ENCODE measurements at regions not wholly inside any gene's neighbourhood (a gene's known extent, or its start where the extent isn't known, plus 50 kb on each side); places are given as distances from the start of the nearest gene placed in this dataset.
"Not testable (repeated sequence)": the region's sequence is repeated elsewhere in the genome, so short reads cannot be mapped to it uniquely, and the experiment has no call there.

DNA sequence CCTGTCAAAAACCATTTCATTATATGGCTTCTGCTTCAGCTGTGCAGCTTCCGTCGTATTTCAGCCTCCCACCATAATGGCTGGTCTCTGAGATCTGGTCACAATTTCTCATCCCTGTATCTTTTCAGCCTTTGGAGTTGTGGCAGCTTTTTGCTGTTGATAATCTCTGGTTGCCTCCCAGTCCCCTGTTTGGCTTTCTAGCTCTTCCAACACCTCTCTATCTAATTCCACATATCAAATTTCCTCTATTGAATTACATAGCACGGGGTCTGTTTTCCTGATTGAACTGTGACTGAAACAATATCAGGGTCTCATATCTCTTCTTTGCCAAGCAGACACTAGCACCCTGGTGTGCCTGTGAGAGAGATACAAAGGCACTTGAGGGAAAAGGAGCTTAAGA is 222.1 kb upstream of the OBI1 start:
- no peak for DNase-seq (ENCODE audit: low read depth in 3 of 3, low spot score in 2 of 3)

DNA sequence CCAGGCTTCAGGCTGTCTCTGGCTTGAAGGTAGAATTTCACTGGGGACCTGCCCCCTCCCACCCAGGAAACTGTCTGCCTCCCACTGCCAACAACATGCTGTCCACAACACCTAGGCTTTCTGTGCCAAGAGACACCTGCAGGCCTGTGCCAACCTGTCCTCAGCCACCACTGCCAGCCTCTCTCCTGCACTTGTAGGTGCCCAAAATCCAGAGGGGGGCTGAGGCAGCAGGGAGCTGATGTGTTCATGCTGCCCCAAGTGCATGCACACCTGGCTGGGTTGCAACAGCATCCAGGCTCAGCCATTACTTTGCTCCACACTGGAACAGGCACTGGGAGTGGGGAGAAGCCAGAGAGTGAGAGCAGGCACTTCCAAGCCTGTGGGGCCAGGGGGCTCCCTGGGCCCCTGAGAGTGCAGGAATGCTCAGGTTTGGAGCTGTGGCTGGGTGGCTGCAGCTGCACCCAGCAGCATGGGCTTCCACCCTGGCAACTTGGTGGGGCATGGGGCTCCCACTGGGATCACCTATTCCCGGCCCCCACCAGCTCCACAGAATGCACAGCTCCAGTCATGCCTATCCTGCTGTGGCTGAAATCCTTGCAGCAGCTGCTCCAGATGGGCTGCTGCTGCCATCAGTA is 218.1 kb upstream of the OBI1 start:
- DNase-seq (ENCODE audit: low read depth in 3 of 3, low spot score in 2 of 3): no peak

DNA sequence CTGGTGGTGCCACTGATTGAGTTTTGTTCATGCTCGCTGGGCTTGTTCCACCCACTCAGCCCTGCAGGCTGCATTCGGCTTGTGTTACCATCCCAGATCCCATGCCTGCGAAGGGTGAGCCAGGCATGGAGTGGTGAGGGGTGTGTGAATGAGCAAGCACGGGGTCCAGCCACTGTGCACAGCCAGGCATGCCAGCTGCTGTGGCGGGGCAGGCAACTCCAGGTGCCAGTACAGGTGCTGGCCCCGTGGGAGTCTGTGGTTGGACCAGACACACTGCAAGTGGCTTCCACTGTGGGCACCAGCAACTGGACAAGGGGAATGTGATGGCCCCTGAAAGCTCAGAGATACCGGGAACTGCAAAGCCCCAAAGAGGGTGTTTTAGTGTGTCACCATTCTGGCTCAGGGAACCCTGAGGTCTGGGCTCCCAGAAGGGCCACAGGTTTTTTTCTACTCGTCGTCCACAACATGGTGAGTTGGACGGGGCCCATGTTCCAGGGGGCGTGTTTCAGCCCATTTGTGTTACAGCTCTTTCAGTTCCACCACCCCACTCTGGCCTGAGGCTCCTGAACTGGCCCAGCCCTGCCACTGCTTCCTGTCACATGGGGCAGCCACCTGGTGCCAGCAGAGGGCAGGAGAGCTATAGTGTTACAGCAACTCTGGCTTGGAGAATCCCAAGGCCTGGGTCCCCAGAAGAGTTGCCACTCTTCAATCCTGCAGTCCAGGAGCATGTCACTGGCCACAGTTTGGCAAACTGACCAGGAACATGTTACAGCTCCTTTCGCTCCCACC is 217.0 kb upstream of the OBI1 start:
- DNase-seq (ENCODE audit: low read depth in 3 of 3, low spot score in 2 of 3): no peak

DNA sequence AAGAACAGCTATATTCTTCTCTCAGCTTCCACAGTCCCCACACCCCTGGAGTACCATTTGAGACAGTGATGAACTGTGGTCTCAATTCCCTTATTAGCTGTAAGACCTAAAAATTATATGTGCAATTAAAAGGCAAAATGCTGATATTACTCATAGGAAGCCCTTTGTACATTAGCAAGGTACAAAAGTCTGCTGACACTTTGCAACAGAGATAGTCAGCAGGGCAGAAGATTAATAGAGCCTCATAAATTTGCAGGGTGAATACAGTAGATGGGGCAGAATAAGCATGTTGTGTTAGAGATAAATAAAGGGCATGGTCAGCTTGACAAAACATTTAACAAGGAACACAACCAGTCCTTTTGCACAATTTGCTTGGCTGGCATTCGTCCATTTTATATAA is 210.0 kb upstream of the OBI1 start:
- no peak for DNase-seq (ENCODE audit: low read depth in 3 of 3, low spot score in 2 of 3)

DNA sequence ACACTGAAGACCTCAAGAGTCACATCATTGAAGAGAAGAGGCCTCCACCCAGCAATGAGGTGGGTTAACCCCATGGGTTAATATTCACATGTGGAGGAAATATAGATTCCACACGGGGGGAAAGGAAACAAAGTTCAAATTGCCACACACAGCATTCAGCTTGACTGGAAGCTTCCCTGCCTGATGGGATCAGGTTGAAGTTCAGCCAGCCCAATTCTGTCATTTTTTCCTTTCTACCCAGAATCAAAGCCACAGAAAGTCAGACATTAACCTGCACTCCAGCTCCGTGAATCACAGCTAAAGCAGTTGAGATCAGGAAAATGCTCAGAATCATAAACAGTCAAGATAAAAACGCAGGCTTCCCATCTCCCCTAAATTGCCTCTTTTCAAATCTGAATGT is 208.7 kb upstream of the OBI1 start:
- DNase-seq (ENCODE audit: low read depth in 3 of 3, low spot score in 2 of 3): no peak

DNA sequence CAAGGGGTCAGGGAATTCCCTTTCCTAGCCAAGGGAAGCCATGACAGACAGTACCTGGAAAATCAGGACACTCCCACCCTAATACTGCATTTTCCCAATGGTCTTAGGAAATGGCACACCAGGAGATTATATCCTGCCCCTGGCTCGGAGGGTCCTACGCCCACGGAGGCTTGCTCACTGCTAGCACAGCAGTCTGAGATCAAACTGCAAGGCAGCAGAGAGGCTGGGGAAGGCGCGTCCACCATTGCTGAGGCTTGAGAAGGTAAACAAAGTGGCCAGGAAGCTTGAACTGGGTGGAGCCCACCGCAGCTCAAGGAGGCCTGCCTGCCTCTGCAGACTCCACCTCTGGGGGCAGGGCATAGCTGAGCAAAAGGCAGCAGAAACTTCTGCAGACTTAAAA is 207.1 kb upstream of the OBI1 start:
- DNase-seq (ENCODE audit: low read depth in 3 of 3, low spot score in 2 of 3): not testable (repeated sequence)

DNA sequence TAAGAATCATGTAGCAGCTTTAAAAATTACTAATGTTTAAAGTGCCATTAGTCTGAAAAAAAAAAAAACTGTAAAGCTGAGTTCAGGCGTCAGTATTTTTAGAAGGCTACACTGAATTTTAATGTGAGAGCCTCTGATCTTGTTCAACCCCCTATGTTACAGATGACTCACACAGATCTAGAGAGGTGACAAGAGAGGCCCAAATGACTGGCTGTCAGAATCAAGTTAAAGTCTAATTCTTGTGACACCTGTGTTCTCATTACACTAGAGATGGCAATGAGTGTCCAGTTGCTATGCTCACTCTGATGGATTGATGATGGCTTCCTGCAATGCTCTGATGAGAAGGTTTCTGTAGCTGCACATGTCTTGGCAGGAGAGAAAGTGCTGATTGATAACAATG is 203.5 kb upstream of the OBI1 start:
- DNase-seq (ENCODE audit: low read depth in 3 of 3, low spot score in 2 of 3): no peak

DNA sequence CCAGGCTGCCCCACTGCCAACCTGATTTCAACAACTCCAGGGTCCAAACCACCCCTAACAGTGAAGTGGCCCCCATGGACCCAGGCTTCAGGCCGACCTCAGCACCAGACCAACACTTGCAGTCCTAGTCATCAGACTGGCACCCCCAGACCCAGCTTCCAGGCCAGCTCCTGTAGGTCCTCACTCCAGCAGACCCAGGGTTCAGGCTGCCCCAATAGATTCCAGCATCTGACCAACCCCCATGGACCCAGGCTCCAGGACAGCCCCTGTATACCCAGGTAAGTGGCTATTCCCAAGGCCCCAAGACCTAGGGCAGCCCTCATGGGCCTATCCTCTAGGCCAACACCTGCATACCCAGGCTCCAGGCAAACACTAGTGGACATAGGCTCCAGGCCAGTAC is 193.8 kb upstream of the OBI1 start:
- no peak for DNase-seq (ENCODE audit: low read depth in 3 of 3, low spot score in 2 of 3)

DNA sequence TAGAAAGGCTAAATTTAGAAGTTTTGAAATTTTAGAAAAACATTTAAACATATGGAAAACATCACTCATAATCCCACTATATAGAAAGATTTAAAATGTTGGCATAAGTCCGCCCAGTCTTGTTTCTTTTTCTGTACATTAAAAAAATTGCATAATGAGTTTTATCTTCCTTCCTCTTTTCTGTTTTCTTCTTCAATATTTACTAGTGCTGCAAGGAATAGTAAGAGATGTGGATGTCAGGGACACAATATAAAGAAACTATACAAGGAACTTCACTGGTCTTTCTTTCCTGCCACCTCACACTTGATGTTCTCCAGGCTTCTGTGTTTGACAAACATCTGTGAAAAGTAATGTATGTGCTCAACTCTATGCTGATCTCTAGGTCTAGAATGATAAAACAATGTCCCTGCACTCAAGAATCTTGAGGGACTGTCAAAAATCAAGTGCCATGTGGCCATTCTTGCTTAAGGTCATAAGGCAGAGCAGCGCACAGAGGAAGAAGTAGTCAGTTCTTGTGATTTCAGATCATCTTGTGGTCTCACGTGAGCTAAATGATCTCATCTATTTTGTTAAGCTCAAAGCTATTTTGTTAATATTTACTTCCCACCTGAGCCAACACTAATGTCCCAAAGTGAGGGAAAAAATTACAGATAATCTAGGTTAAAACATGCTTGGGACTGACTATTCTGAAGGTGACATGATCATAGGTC is 186.9 kb upstream of the OBI1 start:
- no peak for DNase-seq (ENCODE audit: low read depth in 3 of 3, low spot score in 2 of 3)

DNA sequence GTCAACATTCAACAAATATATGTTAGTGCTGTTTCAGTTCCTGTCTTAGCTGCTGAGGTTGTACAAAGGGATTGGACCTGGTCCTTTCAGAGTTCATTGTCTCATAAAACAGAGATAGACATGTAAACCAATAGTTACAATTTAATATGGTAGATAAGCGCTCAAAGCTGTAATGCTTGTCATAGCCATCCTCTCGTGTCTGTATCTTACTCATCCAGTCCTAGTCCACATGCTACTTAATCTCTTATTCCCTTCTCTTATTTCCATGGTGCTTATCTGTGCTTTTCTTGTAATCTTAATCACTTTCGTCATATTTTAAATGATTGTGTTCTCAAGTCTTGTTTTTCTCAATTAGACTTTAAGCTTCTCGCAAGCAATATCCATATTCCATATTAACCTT is 185.2 kb upstream of the OBI1 start:
- DNase-seq (ENCODE audit: low read depth in 3 of 3, low spot score in 2 of 3): no peak

DNA sequence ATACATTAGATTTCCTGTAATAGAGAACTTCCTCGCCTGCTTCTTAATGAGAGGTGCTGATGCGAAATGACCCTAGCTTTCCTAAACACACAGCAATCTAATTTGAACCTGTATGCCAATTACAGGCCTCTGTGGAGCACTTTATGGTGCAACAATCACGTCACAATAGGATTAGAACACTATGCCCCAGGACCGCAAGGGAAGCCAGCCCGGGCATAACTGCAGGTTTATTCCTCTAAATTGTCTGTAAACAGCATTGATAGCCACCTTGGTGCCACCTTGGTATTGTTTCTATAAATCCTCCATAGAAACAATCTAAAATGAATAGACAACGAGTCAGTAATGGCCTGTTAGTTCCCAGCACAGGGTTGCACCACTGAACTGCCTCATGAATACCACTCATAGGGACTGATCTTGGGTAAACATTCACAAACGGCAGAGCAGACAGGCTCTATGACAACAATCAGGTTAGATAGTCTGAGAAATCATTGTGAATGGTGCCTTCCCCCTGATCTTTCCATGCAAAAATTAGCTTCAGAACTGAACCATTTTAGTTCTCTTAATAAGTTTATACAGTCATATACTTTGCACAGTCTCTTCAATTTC is 182.5 kb upstream of the OBI1 start:
- DNase-seq (ENCODE audit: low read depth in 3 of 3, low spot score in 2 of 3): no peak

DNA sequence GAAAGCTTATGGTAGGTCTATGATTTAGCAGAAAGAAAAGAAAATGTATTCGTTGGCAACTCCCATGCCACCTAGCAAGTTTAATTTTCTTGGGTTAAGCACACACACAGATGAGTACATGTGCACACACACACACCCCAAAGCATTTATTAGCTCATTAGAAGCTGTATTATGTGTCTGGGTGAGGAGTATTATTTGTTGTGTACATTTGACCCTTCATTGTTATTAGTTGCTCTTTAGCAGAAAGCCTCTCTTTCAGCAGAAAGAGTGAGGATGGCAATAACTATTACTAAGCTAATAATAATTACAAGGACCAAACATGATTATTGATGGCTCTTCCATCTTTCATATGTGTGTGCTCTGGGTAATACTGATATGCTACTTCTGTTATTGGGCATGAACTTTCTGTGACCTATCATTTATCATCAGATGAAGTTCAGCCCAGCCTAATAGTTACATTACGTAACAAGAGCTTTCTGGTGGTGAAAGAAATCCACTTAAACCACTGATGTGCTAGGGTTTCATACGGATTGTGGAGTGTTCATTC is 177.4 kb upstream of the OBI1 start:
- no peak for DNase-seq (ENCODE audit: low read depth in 3 of 3, low spot score in 2 of 3)

DNA sequence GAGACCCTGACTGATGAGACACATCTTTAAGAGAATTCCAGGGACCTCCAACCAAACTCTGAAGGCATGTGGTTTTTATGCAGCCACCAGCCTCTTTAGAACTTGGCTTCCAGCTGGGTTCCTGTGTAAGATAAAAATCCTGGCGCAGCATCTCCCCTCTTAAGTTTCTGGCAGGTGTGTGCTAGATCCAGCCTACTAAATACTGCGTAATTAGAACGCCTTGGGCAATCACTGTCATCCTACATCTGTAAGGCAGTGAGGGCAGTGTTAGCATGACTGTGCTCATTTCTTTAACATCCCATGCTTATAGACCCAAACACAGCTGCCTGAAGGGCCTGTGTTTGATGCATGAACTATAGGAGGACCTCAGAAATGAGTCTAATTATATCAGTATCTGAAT is 173.5 kb upstream of the OBI1 start:
- DNase-seq (ENCODE audit: low read depth in 3 of 3, low spot score in 2 of 3): no peak

DNA sequence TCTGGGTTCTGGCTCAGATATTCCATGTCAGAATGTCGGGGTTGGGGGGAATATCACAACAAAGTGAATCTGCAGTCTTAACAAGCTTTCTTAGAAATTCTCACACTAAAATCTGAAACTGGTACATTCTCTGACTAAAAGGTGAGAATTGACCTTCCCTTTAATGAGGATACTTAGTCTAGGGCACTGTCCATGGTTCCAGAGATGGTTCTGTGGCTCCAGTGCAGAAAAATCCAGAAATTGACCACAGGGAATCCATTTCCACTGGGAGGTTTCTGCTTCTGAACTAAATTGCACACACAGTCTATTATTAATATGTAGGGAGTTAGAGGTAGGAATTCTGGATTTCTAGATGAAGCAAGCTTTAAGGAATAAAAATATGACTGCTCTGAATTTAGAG is 171.6 kb upstream of the OBI1 start:
- DNase-seq (ENCODE audit: low read depth in 3 of 3, low spot score in 2 of 3): no peak

DNA sequence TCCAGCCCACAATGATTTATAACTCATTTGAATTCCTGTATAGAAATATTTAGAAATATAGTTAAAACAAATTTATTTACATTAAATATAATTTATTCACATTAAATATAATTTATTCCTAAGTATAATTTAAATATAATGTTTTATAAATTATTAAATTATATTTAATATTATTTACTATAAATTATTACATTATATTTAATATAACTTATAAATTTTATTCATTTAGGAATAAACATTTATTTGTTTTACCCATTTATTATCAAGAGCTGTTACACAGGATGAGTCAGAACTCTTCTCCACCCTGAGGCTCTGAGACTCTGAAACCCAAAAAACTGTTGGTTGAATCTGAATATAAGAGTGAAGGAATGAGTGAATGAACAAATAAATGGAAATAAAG is 170.9 kb upstream of the OBI1 start:
- DNase-seq (ENCODE audit: low read depth in 3 of 3, low spot score in 2 of 3): no peak

DNA sequence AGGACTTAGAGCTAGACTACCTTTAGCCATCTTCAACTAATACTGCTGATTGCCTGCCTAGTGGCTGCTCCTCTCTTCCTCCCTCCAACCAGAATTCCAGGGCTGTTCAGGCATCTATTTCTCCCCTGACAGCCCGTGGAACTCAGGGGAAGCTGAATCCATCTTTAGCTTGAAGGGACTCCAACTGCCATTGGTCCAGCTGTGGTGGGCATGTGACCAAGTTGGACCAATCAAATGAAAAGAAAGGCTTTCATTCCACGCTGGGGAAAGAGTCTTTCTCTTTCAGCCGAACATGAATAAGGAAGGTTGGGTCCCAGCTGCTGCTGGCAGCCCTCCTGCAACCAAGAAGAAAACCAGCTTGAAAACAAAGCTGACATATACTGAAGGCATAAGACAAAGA is 168.5 kb upstream of the OBI1 start:
- no peak for DNase-seq (ENCODE audit: low read depth in 3 of 3, low spot score in 2 of 3)

DNA sequence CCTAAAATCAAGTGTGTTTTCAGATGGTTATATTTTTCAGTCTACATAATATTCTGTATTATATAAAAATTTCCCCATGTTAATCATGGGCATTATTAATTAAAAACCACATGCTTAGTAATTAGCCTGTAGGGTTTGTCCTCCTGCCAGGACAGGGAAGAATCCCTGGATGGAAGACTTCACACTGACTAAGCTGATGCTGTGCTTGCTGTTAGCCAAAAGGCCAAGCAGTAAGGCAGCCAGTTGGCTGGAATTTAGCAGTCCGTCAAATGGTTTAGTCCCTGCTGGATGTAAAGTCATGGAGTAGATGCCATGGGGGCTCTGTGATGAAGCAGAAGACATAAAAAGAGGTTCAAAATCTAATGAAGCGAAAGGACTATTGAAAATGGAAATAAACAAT is 168.0 kb upstream of the OBI1 start:
- DNase-seq (ENCODE audit: low read depth in 3 of 3, low spot score in 2 of 3): no peak

DNA sequence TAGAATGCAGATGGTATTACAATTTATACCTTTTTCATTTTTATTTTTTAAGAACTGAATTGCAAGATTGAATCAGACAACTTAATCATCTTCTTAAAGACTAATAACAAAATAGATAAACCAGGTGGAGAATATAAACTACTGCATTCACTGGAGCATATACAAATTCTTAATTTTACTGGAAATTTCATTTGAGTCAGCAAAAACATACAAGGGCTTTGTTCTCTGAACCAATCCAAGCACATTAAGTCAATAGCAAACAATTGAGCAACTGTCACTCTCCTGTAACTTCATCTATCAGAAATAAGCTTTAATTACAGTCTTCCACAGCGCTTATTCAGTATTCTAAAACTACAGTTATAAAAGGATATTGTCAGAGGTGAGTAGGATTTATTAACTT is 167.4 kb upstream of the OBI1 start:
- no peak for DNase-seq (ENCODE audit: low read depth in 3 of 3, low spot score in 2 of 3)

DNA sequence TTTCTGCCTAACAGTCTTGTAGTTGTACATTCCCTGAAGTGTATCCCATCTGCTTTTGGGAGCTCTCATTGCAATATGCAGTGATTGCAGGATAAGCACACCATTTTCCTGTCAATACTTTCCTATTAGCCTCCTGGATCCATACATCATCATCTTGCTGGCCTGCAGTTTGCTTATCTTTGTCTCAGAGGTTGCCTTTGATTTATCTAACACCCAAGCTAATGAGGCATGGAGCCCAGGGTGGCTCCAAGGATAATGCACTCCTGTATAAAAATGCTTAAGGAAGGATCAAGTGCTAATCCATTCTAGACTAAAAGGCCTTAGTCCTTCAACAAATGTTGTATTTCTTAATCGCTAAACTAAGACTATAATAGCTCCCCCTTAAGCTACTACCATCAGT is 161.6 kb upstream of the OBI1 start:
- no peak for DNase-seq (ENCODE audit: low read depth in 3 of 3, low spot score in 2 of 3)

DNA sequence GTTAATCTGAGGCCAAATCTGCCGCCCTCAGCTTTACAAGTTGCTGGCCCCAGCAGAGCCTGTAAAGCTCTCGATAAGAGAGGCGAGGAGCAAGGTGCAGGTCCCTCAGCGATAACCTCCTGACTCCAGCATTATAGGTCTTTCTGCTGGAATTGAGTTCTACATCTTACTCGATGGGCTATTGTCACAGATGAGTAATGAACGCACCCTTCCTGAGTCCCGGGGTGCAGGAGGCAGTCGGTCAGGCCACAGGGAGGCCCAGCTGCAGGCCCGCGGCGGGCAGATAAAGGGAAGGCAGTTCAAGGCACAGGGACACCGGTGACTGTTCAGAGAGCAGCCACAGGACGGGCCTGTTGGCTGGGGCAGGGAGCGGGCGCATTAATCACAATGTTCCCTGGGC is 157.6 kb upstream of the OBI1 start:
- no peak for DNase-seq (ENCODE audit: low read depth in 3 of 3, low spot score in 2 of 3)

DNA sequence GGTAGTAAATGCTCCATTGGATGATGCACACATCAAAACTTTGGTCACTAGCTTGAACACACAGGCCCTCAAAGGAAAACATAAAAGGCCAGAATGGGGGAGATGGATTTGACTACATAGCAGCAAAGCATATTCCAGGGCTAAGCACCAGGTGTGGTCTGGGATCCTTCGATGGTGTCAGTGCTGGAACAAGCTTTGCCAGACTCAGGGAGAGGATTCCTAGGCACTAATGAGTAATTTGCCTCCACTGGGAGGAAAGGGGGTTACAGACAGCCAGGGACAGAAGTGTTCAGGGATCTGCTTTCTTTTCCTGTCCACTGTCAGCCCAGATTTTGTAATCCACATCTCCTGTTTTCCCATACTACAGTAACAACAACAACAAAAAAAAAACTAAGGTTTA is 157.2 kb upstream of the OBI1 start:
- no peak for DNase-seq (ENCODE audit: low read depth in 3 of 3, low spot score in 2 of 3)
